ENCODE measurements at regions not wholly inside any gene's neighbourhood (a gene's known extent, or its start where the extent isn't known, plus 50 kb on each side); places are given as distances from the start of the nearest gene placed in this dataset.

DNA sequence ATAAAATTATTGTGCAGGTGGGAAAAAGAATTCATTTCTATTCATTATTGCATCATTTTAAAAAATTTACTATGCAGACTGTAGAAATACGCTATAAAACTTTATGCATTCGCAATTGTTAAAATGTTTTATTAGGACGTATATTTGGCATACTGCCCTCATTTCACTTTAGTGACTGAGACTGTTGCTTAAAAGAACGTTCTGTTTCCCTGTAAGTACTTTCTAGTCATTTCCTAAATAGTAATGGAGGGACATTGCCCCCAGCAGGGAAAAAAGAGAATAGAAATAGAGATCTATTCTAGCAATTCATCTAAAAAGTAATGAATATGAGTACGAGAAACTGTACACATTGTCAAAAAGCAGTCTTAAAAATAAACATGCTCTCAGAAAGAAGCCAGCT lies 1295.8 kb upstream of the TENM3 start:
- Mint-ChIP-seq H3K4me1 (no peaks in the 10 kb centered on the region), H3K36me3 (ENCODE audit: insufficient read depth) (no peaks in the 10 kb centered on the region), H3K4me3 (no peak overlapping the region), H3K27ac (ENCODE audit: low read depth) (no peak overlapping the region), H3K27me3 (no peaks in the 10 kb centered on the region), H3K9me3 (peaks cover 23% of the 10 kb centered on the region)
- ATAC-seq (replicated peaks; ENCODE audit: extremely low read depth, poor library complexity, severe bottlenecking): no peak
- DNase-seq (ENCODE audit: low spot score in 2 of 2): no peak

DNA sequence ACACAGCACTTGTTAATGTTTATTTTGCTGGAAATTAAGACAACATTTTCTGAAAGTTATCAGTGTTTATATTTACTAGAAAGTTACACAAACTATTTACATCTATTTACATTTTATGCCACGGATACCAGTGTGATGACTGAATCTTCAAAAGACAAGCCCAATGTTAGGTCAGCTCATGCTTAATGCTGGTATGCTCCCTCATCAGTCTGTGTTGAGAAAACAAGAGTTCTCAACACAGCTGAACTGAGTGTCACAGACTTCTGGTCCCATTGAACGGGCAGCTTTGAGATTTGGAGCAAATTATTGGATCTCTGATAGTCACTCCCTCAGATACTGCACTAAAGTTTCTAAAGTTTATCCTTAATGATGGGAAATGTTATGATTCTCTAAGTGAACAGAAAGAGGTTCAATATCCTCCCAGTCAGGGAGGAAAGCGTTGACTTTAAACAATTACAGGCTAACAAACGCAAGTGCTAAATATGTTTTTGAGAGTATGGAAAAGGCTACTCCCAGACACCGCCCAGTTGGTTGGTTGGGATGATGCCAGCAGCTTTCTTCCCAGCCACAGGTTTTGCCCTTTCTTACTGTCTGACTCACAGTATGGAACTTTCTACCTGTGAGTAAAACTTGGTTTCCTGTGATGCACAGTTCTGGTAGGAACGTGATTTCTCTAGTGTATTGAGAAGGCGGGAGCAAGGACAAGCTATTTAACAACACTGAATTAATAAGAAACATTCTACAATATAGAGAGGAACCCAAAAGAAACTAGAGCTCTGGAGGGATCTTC lies 1293.6 kb upstream of the TENM3 start:
- H3K4me1 Mint-ChIP-seq: no peaks in the 10 kb centered on the region
- H3K4me3 Mint-ChIP-seq: no peak overlapping the region
- no peaks in the 10 kb centered on the region for H3K27me3 Mint-ChIP-seq
- DNase-seq (ENCODE audit: low spot score in 2 of 2): no peak
- peaks cover 22% of the 10 kb centered on the region for H3K9me3 Mint-ChIP-seq
- no peaks in the 10 kb centered on the region for H3K36me3 Mint-ChIP-seq (ENCODE audit: insufficient read depth)
- ATAC-seq (replicated peaks; ENCODE audit: extremely low read depth, poor library complexity, severe bottlenecking): no peak
- no peak overlapping the region for H3K27ac Mint-ChIP-seq (ENCODE audit: low read depth)

DNA sequence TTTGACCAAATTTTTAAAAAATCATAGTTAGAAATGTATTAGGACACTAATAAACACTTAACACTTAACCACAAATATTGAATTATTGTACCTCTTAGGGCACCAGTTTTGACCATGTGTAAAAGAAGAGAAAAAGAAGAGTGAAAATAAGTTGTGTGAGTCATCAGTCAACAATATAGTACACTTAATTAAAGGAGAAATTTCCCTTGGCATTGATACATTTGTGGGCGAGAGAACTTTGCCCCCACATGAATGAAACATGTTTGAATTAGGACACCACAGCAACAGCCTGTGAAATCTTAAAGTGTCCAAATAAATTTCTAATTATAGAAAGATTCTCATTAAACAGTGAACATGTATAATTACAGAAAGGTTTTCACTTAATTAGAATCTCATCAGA lies 1292.8 kb upstream of the TENM3 start:
- no peaks in the 10 kb centered on the region for H3K27me3 Mint-ChIP-seq
- H3K9me3 Mint-ChIP-seq: peaks cover 22% of the 10 kb centered on the region
- DNase-seq (ENCODE audit: low spot score in 2 of 2) (no peak), ATAC-seq (replicated peaks; ENCODE audit: extremely low read depth, poor library complexity, severe bottlenecking) (no peak)
- no peak overlapping the region for H3K27ac Mint-ChIP-seq (ENCODE audit: low read depth)
- H3K4me1 Mint-ChIP-seq: no peaks in the 10 kb centered on the region
- no peaks in the 10 kb centered on the region for H3K36me3 Mint-ChIP-seq (ENCODE audit: insufficient read depth)
- no peak overlapping the region for H3K4me3 Mint-ChIP-seq

DNA sequence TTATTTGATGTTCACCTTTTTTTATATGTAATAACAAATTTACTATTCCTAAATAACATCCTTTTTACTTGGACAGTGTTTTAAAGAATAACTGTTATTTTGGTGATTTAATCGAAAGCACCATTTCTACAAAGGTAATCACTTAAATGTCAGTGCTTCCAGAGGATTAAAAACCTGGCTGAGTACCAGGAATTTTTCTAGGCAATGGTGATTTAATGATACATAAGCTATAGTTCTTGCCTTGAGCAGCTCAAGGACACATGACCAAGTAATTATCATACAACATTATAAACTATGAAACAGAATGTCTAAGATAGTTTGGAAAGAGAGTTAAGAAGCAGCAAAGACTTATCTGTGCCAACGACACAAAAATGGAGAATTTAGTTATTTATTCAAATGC lies 1291.9 kb upstream of the TENM3 start:
- ATAC-seq (replicated peaks; ENCODE audit: extremely low read depth, poor library complexity, severe bottlenecking) (no peak), DNase-seq (ENCODE audit: low spot score in 2 of 2) (no peak)
- Mint-ChIP-seq H3K27me3 (no peaks in the 10 kb centered on the region), H3K4me3 (no peak overlapping the region), H3K4me1 (no peaks in the 10 kb centered on the region), H3K27ac (ENCODE audit: low read depth) (no peak overlapping the region), H3K9me3 (peaks cover 18% of the 10 kb centered on the region), H3K36me3 (ENCODE audit: insufficient read depth) (no peaks in the 10 kb centered on the region)

DNA sequence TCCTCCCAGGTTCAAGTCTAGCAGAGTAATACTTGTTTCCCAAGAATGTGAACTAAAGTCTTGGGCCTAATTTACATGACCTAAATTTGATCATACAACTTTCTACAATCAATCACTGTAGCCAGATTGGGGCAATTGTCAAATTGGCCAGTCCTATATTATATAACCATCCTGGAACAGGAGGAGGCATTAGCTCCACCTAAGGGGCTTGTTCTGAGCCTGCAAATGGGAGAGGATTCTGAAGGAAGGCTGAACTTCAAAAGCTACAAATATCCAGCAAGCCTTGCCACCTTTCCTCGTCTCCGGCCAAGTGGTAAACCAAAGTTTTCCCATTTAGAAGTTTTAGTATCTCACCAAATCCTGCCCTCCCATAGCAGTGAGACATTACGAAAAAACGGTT lies 1289.6 kb upstream of the TENM3 start:
- DNase-seq (ENCODE audit: low spot score in 2 of 2): no peak
- peaks cover 14% of the 10 kb centered on the region for H3K9me3 Mint-ChIP-seq

DNA sequence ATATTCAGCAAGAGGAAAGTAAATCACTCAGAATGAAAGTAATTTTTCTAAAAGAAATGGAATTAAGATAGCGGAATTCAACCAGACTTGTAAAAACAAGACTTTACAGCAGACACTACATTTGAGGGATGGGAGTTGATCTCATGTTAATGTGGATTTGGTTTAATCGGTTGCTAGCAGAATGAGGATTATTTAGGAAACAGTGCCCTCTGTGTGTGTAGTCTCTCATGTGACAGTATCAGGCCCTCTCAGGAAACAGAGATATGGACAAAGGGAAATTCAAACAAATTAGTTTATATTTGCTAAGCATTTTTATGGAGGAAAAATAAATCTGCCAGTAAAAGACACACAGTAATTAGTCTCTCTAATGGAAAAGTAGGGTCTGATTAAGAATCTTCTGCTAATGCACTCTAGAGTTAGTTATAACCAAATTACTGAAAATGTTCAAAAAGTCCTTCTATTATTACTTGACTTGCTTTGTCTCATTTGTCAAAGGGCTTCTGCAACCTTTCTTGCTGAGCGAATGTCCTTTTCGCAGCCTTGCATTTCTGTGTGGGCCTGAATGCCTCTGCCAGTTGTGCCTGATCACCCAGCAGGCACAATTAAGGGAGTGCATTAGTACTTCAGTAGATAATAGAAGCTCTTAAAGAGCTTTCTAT lies 1282.3 kb upstream of the TENM3 start:
- Mint-ChIP-seq H3K36me3 (ENCODE audit: insufficient read depth) (no peaks in the 10 kb centered on the region), H3K4me1 (no peaks in the 10 kb centered on the region), H3K4me3 (no peak overlapping the region), H3K27ac (ENCODE audit: low read depth) (no peak overlapping the region), H3K9me3 (peaks cover 13% of the 10 kb centered on the region), H3K27me3 (no peaks in the 10 kb centered on the region)
- DNase-seq (ENCODE audit: low spot score in 2 of 2) (no peak), ATAC-seq (replicated peaks; ENCODE audit: extremely low read depth, poor library complexity, severe bottlenecking) (no peak)

More for the DNA sequence above, 1289.6 kb upstream of the TENM3 start:
- Mint-ChIP-seq H3K27me3 (no peaks in the 10 kb centered on the region), H3K4me3 (no peak overlapping the region), H3K36me3 (ENCODE audit: insufficient read depth) (no peaks in the 10 kb centered on the region), H3K27ac (ENCODE audit: low read depth) (no peak overlapping the region), H3K4me1 (no peaks in the 10 kb centered on the region)
- no peak for ATAC-seq (replicated peaks; ENCODE audit: extremely low read depth, poor library complexity, severe bottlenecking)

DNA sequence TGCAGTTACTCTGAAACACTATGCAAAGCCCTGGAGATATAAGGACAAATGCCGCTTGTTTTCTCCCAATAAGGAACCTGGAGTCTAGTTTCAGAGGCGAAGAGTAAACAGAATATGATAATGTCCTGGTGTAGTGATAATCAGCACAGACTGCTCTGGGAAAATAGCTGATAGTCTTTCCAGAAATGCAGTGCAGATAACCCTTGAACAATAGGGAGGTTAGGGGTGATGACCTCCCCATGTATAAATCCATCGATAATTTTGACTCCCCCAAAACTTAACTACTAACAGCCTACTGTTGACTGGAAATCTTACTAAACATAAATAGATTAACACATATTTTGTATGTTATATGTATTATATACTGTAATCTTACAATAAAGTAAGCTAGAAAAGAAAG lies 1280.9 kb upstream of the TENM3 start:
- H3K36me3 Mint-ChIP-seq (ENCODE audit: insufficient read depth): no peaks in the 10 kb centered on the region
- no peaks in the 10 kb centered on the region for H3K27me3 Mint-ChIP-seq
- no peaks in the 10 kb centered on the region for H3K4me1 Mint-ChIP-seq
- H3K9me3 Mint-ChIP-seq: peaks cover 13% of the 10 kb centered on the region
- ATAC-seq (replicated peaks; ENCODE audit: extremely low read depth, poor library complexity, severe bottlenecking): no peak
- no peak for DNase-seq (ENCODE audit: low spot score in 2 of 2)
- H3K27ac Mint-ChIP-seq (ENCODE audit: low read depth): no peak overlapping the region
- no peak overlapping the region for H3K4me3 Mint-ChIP-seq

DNA sequence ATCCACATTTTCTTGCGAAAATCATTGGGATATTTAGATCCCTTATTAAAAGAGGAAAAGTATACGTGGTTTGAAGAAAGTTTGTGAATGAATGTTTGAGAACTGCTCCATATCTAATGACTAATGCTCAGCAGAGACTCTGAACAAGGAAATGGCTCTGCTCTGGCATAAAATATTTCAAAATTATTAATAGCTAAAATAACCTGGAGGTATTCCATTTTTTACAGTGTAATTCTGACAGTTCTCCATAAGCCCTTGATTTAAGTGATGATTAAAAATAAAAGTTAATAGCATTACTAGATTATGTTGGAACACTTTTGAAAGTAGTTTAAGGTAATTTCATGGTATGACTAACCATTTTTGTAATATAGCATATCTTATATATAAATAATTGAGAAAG lies 1276.9 kb upstream of the TENM3 start:
- DNase-seq (ENCODE audit: low spot score in 2 of 2) (no peak), ATAC-seq (replicated peaks; ENCODE audit: extremely low read depth, poor library complexity, severe bottlenecking) (no peak)
- no peaks in the 10 kb centered on the region for H3K4me1 Mint-ChIP-seq
- H3K4me3 Mint-ChIP-seq: no peak overlapping the region
- H3K9me3 Mint-ChIP-seq: peaks cover 27% of the 10 kb centered on the region
- H3K27me3 Mint-ChIP-seq: no peaks in the 10 kb centered on the region
- H3K27ac Mint-ChIP-seq (ENCODE audit: low read depth): no peak overlapping the region
- no peaks in the 10 kb centered on the region for H3K36me3 Mint-ChIP-seq (ENCODE audit: insufficient read depth)

DNA sequence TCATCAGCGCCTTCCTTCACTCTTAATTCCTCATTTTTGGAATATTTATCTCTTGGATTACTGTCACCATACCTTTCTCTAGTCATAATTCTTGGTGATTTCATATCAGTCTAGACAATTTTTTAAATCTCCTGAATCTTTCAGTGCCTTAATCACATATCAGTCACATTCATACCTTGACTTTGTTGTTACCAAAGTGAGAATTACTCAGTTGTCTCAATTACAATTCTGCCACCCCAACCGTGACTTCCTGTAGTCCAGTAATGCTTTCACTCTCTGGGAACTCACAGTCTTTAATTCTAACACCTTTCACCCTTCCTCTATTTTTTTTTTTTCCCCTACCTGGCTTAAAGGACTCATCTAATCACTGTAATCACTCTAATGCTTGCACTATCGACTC lies 1275.3 kb upstream of the TENM3 start:
- ATAC-seq (replicated peaks; ENCODE audit: extremely low read depth, poor library complexity, severe bottlenecking) (no peak), DNase-seq (ENCODE audit: low spot score in 2 of 2) (no peak)
- Mint-ChIP-seq H3K27me3 (no peaks in the 10 kb centered on the region), H3K27ac (ENCODE audit: low read depth) (no peak overlapping the region), H3K36me3 (ENCODE audit: insufficient read depth) (peaks cover 1% of the 10 kb centered on the region), H3K4me3 (no peak overlapping the region), H3K9me3 (peaks cover 27% of the 10 kb centered on the region), H3K4me1 (no peaks in the 10 kb centered on the region)

DNA sequence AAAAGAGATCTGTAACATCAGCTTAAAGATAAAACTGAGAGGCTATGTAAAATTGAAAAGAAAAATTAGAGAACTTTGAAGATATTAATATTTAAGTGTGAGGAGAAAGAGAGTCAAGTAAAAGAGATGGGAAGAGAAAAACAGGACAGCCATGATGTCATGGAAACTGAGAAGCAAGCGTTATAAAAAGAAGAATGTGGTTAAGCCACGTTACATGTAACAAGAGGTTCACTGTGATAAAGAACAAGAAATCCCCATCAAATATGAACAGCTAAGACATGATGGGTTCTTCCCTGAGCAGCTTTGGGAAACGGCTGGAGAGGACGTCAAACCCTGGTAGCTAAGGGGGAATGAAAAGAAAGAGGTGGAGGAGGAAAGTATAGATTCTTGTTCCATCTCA lies 1269.3 kb upstream of the TENM3 start:
- Mint-ChIP-seq H3K9me3 (peaks cover 22% of the 10 kb centered on the region), H3K4me1 (no peaks in the 10 kb centered on the region), H3K36me3 (ENCODE audit: insufficient read depth) (peaks cover 1% of the 10 kb centered on the region), H3K4me3 (no peak overlapping the region), H3K27me3 (no peaks in the 10 kb centered on the region), H3K27ac (ENCODE audit: low read depth) (no peak overlapping the region)
- ATAC-seq (replicated peaks; ENCODE audit: extremely low read depth, poor library complexity, severe bottlenecking) (no peak), DNase-seq (ENCODE audit: low spot score in 2 of 2) (no peak)

DNA sequence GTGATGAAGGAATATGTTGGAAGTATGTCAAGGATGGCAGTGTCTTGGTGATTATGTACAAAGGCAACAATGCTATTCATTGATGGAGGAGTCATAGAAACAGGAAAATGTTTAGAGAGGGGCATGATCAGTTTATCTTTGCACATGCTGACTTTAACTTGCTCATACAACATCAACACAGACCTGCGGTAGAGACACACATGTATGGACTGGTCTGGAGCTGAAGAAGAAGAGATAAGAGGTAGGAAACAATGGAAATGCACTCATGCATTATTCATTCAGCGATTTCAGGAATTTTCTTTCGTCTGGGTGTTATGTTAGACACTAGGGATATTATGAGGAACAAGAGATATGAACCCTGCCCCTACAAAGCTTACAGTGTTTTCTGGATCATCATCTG lies 1252.3 kb upstream of the TENM3 start:
- ATAC-seq (replicated peaks; ENCODE audit: extremely low read depth, poor library complexity, severe bottlenecking): no peak
- H3K4me1 Mint-ChIP-seq: no peaks in the 10 kb centered on the region
- no peaks in the 10 kb centered on the region for H3K36me3 Mint-ChIP-seq (ENCODE audit: insufficient read depth)
- no peak overlapping the region for H3K27ac Mint-ChIP-seq (ENCODE audit: low read depth)
- H3K9me3 Mint-ChIP-seq: peaks cover 14% of the 10 kb centered on the region
- no peak for DNase-seq (ENCODE audit: low spot score in 2 of 2)
- H3K4me3 Mint-ChIP-seq: no peak overlapping the region
- no peaks in the 10 kb centered on the region for H3K27me3 Mint-ChIP-seq

DNA sequence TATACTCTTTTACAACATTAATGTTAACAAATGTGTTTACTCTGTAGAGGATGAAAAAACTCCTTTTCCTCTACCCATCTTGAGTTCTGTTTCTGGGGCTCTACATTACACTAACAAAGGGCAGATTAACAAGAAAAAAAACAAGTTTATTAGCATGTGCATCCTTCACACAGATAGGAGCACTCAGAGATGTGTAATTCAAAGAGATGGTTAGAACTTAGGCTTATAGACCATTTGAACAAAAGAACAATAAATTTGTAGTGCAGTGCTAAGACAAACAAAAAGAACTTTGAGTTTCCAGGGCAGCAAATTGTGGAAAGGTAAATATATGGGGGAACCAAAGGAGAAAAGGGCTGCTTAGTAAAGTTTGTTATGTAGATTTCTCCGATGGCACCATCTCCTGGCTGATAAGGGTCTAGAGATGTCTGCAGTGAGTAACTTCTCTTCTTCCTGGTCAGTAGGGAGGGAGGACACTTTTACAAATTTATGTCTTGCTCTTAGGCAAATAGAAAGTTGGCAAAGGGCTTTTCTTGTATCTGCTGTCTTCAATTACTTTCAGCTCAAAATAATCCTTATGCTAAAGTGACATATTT lies 1249.9 kb upstream of the TENM3 start:
- ATAC-seq (replicated peaks; ENCODE audit: extremely low read depth, poor library complexity, severe bottlenecking) (no peak), DNase-seq (ENCODE audit: low spot score in 2 of 2) (no peak)
- H3K36me3 Mint-ChIP-seq (ENCODE audit: insufficient read depth): no peaks in the 10 kb centered on the region
- no peak overlapping the region for H3K4me3 Mint-ChIP-seq
- no peaks in the 10 kb centered on the region for H3K4me1 Mint-ChIP-seq
- H3K9me3 Mint-ChIP-seq: peaks cover 19% of the 10 kb centered on the region
- no peak overlapping the region for H3K27ac Mint-ChIP-seq (ENCODE audit: low read depth)
- no peaks in the 10 kb centered on the region for H3K27me3 Mint-ChIP-seq

DNA sequence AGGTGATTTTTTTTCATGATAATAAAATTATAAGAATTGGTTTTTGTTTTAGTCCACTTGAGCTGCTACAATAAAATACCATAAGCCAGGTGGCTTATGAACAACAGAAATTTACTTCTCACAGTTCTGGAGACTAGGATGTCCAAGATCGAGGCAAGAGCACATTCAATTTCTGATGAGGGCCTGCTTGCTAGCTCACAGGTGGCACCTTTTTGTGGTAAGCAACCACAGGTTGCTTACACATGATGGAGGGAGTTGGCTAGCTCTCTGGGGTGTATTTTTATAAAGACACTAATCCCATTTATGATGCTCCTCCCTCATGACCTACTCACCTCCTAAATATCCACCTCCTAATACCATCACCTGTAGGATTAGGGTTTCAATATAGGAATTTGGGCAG lies 1248.5 kb upstream of the TENM3 start:
- H3K9me3 Mint-ChIP-seq: peaks cover 19% of the 10 kb centered on the region
- no peaks in the 10 kb centered on the region for H3K27me3 Mint-ChIP-seq
- H3K36me3 Mint-ChIP-seq (ENCODE audit: insufficient read depth): no peaks in the 10 kb centered on the region
- H3K4me3 Mint-ChIP-seq: no peak overlapping the region
- no peak for DNase-seq (ENCODE audit: low spot score in 2 of 2)
- no peak overlapping the region for H3K27ac Mint-ChIP-seq (ENCODE audit: low read depth)
- ATAC-seq (replicated peaks; ENCODE audit: extremely low read depth, poor library complexity, severe bottlenecking): no peak
- no peaks in the 10 kb centered on the region for H3K4me1 Mint-ChIP-seq

Data from central memory CD8-positive, alpha-beta T cell (primary cell).